Ovary (tissue), 7 donors: ENCODE measurements at regions not wholly inside any gene's neighbourhood (a gene's known extent, or its start where the extent isn't known, plus 50 kb on each side); places are given as distances from the start of the nearest gene placed in this dataset.

Experiments
- DNase-seq, 5 donors: peaks; one replicate each; pipeline ENCODE4 v3.0.0-alpha.2; 2019 to 2020
- H3K27ac ChIP-seq, 2 donors: fragments of 200-600 bp; one replicate each; pipeline versions ENCODE4 v1.5.1 to v1.8.0; 2019 to 2022
- H3K27me3 ChIP-seq: fragments of 200-600 bp; one replicate; pipeline ENCODE4 v1.8.0; 2022
- H3K36me3 ChIP-seq: fragments of 200-600 bp; sonication (generic); one replicate; pipeline ENCODE4 v1.5.1; 2019
- H3K4me1 ChIP-seq: one replicate; pipeline ENCODE4 v1.8.1; 2013; ENCODE audit warnings: mild to moderate bottlenecking, moderate library complexity; ENCODE audit not compliant: insufficient read depth
- H3K4me3 ChIP-seq: fragments of 200-600 bp; sonication (generic); one replicate; pipeline ENCODE4 v1.5.1; 2017
- H3K9me3 ChIP-seq, 2 donors: fragments of 200-600 bp in 1 of 2; sonication (generic) in 1 of 2; one replicate each; pipeline versions ENCODE4 v1.5.1 to v1.8.1; 2013 to 2019; ENCODE audit warnings: mild to moderate bottlenecking in 1 of 2, moderate library complexity in 1 of 2
- EP300 ChIP-seq: sonication (generic); formaldehyde crosslinking; IDR thresholded peaks from one replicate; pipeline ENCODE4 v1.6.1; 2017; ENCODE audit warnings: antibody characterized with exemption
- POLR2A ChIP-seq: fragments of 450-650 bp; IDR thresholded peaks from one replicate; pipeline ENCODE4 v1.6.1; 2017; ENCODE audit warnings: antibody characterized with exemption, mild to moderate bottlenecking, moderate library complexity
- WGBS, 3 donors: extraction: QIAGEN DNeasy Blood & Tissue Kit in 1 of 3; methylation state at CpG; one replicate each; pipeline versions ENCODE4 v1.1.5 to v1.1.7; 2013 to 2017; 5-methylcytosine and 5-hydroxymethylcytosine counted together
- intact Hi-C, 4 donors: fragments of 100-400 bp; cut with DNase I; formaldehyde crosslinking; loops; one replicate each; pipeline versions ENCODE4 v1.11.0 to v1.15.1; 2022 to 2023
- TF ChIP-seq, protein P1 (sequence below), 3 donors: fragments of 450-650 bp in 2 of 3; fragments of 200-600 bp in 1 of 3; IDR thresholded peaks; one replicate each; pipeline versions ENCODE4 v1.5.1 to v1.8.0; 2016 to 2022; ENCODE audit warnings: antibody characterized with exemption in 3 of 3, mild to moderate bottlenecking in 1 of 3
- donor health status: DM: no; HTN: no; CAD: no; lungs with moderate emphysema.
- donor health status: DM: no; HTN: no; CAD: no.
- donor health status: Bipolar disorder and iron deficiency.
- donor health status: DM: no; HTN: no; CAD: no.
- donor health status: DM: yes; HTN: yes; CAD: no.

DNA sequence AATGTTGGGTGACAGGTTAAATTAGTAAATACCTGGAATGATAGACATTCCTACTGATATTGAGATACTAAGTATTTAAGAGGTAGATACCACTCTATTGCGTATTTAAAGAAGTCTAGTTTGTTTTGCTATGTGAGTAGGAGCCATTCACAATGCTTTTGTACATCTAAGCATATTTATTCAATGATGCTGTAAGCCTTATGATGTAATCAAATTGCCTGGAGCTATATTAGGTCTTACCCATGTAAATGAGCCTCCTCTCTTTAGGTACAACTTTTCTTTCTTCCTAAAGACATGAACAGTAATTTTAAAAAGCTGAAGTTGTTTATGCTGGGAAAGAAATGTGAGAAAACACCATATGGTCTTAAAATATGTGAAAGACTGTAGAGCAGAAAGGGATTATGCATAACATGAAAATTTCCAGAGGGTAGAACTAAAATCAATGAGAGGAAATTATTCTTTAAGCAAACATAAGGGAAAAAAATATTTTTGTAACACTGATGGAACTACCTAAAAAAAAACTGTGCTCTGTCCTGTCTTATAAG is 526.7 kb downstream of the EPHA7 start:
- no peaks in the 10 kb centered on the region for H3K9me3 ChIP-seq
- H3K4me1 ChIP-seq, result no peaks in the 10 kb centered on the region
- no peak for TF ChIP-seq POLR2A
- TF ChIP-seq, protein P1, sequence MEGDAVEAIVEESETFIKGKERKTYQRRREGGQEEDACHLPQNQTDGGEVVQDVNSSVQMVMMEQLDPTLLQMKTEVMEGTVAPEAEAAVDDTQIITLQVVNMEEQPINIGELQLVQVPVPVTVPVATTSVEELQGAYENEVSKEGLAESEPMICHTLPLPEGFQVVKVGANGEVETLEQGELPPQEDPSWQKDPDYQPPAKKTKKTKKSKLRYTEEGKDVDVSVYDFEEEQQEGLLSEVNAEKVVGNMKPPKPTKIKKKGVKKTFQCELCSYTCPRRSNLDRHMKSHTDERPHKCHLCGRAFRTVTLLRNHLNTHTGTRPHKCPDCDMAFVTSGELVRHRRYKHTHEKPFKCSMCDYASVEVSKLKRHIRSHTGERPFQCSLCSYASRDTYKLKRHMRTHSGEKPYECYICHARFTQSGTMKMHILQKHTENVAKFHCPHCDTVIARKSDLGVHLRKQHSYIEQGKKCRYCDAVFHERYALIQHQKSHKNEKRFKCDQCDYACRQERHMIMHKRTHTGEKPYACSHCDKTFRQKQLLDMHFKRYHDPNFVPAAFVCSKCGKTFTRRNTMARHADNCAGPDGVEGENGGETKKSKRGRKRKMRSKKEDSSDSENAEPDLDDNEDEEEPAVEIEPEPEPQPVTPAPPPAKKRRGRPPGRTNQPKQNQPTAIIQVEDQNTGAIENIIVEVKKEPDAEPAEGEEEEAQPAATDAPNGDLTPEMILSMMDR (IDR thresholded peaks at IDR 0.05), result no peak
- TF ChIP-seq EP300, result no peak

DNA sequence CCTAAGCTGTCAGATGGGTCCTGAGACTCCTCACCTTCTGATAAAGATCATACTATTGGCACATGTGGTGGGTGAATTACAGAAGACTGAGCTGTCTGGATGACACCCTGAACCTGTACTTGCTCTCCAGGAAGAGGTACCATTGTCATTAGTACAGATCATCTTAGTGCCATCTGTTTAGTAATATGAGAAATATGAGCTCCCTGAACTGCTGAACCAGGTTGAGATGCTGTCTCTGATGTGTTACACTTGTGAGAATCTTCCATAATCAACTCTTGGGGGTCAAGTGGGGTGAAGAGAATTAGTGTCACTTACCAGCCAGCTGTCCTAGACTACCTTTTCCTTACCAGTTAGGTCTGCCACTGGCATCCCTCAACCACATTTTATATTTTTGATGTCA is 531.0 kb downstream of the EPHA7 start:
- no peaks in the 10 kb centered on the region for H3K9me3 ChIP-seq
- TF ChIP-seq EP300, result no peak
- TF ChIP-seq, protein P1 (IDR thresholded peaks at IDR 0.05), result no peak
- no peaks in the 10 kb centered on the region for H3K4me1 ChIP-seq
- H3K36me3 ChIP-seq, result no peaks in the 10 kb centered on the region
- H3K4me3 ChIP-seq, result no peak overlapping the region
- H3K27ac ChIP-seq, result no peak overlapping the region
- intact Hi-C loops, result no loop called here
- no peaks in the 10 kb centered on the region for H3K27me3 ChIP-seq
- no peak for DNase-seq

More for the DNA sequence above, 526.7 kb downstream of the EPHA7 start:
- 84 to 94% (median 89%) methylated on average over 1 of the region's 1 CpG for WGBS, 3 donors
- Histone ChIP-seq H3K36me3 (no peaks in the 10 kb centered on the region), H3K4me3 (no peak overlapping the region), H3K27me3 (no peaks in the 10 kb centered on the region), H3K27ac (no peak overlapping the region)
- DNase-seq, result no peak
- intact Hi-C loops, result no loop called here

DNA sequence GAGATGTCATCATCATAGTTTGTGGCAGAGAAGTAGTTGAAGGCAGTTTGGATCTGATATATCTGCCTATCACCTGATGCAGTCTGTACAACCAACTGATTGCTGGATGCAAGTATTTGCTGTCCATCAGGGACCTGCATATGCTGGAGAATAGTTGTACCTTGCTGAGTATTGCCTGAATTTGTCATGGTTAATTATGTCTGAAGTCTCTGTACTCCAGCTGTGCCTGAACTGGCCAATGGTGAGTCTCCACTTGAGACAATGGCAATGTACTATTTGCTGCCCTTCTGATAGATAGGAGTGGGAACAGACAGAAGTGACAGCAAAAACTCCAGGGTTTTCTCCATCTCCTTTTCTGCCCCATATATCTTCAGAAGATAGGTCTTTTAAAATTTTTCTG is 531.5 kb downstream of the EPHA7 start:
- H3K27me3 ChIP-seq, result no peaks in the 10 kb centered on the region
- no peaks in the 10 kb centered on the region for H3K4me1 ChIP-seq
- intact Hi-C loops, result no loop called here
- TF ChIP-seq POLR2A, result no peak
- TF ChIP-seq, protein P1 (IDR thresholded peaks at IDR 0.05), result no peak
- H3K27ac ChIP-seq, result no peak overlapping the region
- no peak overlapping the region for H3K4me3 ChIP-seq
- H3K9me3 ChIP-seq, result no peaks in the 10 kb centered on the region
- H3K36me3 ChIP-seq, result no peaks in the 10 kb centered on the region
- no peak for DNase-seq

DNA sequence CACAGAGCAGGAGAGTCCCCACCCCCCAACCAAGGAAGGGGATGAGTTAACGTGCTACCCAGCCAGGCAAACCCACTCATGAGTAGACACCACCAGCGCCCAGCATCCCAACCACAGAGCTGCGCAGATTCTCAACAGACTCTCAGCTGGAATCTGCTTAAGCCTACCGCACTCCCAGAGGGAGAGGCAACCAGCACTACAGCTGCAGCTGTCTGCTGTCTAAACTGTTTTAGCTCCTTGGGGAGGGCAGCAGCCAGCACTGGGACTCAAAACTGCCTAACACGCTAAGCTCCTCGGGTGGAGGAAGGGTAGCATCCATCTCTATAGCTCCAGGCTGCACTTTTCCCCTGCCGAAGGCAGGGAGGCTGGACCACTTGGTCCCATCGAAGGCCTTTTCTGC is 539.8 kb downstream of the EPHA7 start:
- intact Hi-C loops, result no loop called here
- Histone ChIP-seq H3K27ac (no peak overlapping the region), H3K4me3 (no peak overlapping the region), H3K36me3 (no peaks in the 10 kb centered on the region), H3K27me3 (no peaks in the 10 kb centered on the region), H3K4me1 (no peaks in the 10 kb centered on the region), H3K9me3 (no peaks in the 10 kb centered on the region)
- DNase-seq, result no peak
- TF ChIP-seq, protein P1 (IDR thresholded peaks at IDR 0.05), result no peak
- TF ChIP-seq POLR2A, result no peak
- 90 to 93% (median 90%) methylated on average over 8 of the region's 8 CpGs for WGBS, 3 donors
